Left cardiac atrium (tissue), 4 donors: ENCODE measurements at regions not wholly inside any gene's neighbourhood (a gene's known extent, or its start where the extent isn't known, plus 50 kb on each side); places are given as distances from the start of the nearest gene placed in this dataset.
A peak's percentile ranks its signal among the peaks of the same experiment; 100 is the strongest.

Experiments
- ATAC-seq, 2 donors: fragments of 200-7000 bp; cut with Tn5 transposase; one replicate each; pipeline ENCODE4 v1.9.1; 2020; ENCODE audit warnings: mild to moderate bottlenecking in 2 of 2, moderate library complexity in 2 of 2
- DNase-seq: peaks from one replicate; pipeline ENCODE4 v3.0.0-alpha.2; 2020
- intact Hi-C, 2 donors: fragments of 100-400 bp; cut with DNase I; formaldehyde crosslinking; loops; one replicate each; pipeline versions ENCODE4 v1.14.1 to v1.15.1; 2022 to 2023
- donor health status: DM: no; HTN: yes; CAD: no.
- donor health status: DM: no; HTN: yes; CAD: no; lungs with severe emphysema.
- donor health status: DM: yes; HTN: yes; CAD: no.
- donor health status: Dilated cardiomyopathy.

DNA sequence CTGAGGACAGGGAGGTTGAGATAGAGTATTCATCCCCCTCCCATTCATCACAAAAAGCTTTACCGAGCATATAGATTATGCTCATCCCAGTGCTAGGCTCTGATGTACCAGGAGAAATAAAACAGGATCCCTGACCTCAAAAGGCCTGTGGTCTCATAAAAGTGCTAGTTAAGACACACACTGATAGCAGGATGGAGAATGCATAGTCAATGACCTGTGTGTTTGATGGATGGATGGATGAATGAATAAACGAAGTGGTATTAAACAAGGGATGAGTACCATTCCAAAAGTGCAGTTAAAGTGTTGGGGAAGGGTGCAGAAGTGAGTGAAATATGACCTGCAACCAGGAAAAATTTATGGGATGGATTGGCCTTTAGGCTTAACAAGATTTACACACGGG is 133.9 kb upstream of the NUDT7 start:
- ATAC-seq, result no peak
- intact Hi-C loops, result no loop called here
- no peak for DNase-seq

DNA sequence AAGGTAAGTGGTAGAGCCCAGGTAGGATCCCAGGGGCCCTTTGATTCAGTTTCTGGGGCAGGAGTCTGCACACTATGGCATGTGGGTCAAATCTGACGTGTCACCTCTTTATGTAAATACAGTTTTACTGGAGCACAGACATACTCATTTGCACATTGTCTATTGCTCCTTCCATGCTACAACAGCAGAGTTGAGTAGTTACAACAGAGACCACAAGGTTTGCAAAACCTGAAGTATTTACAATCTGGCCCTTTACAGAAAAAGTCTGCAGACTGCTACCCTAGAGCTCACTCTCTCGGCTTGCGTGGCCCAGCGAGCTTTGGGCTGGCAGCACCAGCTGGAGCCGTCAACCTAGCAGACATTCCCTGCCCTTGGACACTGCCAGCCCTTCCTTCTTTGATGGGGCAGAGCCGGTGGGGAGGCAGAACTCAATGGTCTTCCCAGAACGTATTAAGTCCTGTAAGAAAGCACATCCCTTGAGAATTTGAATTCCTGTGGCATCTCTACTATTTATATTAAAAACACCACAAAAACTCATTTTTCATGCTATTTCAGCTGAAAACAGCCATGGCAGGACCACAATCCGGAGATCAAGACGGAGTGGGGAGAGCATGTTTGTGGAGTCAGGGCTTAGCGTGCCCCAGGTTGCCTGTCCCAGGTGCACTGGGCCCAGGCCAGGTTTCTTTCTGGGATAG is 133.1 kb upstream of the NUDT7 start:
- DNase-seq (no peak), ATAC-seq (no peak)
- intact Hi-C loops, result no loop called here

DNA sequence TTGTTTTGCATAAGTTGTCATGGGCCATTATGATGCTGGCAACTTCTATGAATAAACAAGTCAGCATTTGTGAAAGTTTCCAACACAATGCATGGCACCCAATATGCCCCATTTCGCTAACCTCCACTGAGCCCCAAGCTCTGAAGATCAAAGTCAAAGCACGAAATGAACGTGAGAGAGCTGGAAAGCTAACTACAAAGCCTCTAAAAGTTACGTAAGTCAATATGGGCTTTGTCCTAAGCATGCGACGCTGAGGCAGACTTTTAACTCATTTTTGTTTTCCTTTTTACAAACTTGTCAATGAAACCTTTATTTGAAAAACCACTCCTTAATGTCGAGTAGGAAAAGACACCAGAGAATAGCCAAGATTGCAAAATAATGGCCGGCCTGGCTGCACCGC is 131.6 kb upstream of the NUDT7 start:
- intact Hi-C loops, result no loop called here
- ATAC-seq, result no peak
- DNase-seq, result no peak

DNA sequence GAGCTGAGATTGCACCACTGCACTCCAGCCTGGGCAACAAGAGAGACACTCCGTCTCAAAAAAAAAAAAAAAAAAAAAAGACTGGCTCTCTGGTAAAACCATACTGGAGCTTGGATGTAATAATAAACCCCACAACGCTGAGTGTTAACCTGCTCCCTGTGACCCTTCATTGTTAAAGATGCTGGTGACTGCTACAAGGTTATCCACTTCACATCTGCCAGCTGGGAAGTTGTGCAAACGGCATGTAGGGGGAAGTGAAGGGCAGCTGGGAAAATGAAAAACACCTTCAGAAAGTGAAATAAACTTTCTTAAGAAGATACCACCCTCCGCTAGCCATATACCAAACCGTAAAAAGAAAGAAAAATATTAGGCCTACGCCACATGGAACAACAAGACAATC is 131.0 kb upstream of the NUDT7 start:
- intact Hi-C loops, result no loop called here
- ATAC-seq (no peak), DNase-seq (no peak)

DNA sequence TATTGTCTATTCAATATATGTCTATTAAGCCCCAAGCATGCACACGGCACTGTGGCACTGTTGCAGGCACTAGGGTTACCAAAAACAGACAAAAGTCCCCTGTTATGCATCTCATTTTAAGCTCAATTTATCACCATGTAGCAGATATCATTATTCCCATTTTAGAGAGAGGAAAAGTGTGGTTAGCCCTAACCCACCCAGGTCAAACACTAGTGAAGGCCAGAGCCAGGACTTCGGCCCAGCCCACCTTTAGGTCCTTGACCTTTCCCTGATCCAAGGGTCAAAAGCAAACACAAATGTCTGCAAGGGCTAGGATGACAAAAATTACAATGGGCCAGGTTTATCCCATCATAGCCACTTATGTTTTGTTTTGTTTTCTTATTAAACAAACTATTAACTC is 130.3 kb upstream of the NUDT7 start:
- ATAC-seq (no peak), DNase-seq (no peak)
- intact Hi-C loops, result no loop called here

DNA sequence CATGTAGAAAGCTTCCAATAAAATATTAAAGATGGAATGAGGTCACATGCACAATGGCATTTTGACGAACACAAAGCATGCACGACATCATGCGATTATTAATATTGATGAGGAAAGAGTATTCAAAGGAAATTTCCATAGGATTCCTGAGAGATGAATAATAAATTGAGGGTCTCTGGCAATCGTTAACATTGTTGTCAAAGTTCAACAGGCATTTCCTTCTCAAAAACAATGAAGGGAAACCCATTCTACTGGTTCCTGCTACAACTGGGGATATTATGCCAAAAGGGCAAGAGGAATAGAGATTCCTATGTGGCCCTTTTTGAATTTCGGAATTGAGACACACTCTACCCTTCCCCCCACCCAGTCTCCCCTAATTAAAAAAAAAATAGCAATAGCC is 128.3 kb upstream of the NUDT7 start:
- intact Hi-C loops, result no loop called here
- DNase-seq (no peak), ATAC-seq (no peak)

DNA sequence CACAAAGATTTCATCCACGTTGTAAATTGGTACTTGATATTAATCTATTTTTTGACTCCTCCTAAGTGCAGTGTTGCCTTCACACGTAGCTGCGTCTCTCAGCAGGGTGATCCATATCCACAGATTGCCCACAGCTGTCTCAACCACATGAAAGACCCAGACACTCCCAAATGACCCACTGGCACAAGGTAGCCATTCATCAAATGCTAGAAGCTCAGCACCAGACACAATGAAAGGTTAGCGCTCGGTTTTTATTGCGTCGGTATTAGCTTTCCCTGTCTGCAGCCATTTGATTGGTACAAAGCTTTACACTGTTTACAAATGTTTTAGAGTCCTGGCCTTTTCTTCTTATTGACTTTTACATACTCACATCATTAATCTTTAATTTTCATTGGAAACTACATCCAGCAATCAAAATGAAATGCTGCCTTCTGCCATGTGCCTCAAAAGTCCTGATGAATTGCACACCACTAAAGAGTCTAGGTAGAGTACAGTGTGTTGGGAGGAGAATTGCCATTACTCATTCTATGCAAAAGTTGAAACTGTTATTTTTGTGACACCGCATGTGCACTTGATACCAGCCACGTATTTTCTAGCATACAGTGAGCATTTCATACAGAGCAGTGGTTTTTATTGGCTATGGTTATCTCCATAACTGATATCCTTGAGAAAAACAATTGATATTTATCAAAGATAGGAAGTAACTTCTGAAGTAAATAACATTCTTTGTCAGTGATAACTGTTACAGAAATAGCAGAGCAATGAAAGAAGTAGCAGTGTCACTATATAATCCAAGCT is 127.3 kb upstream of the NUDT7 start:
- DNase-seq, result no peak
- intact Hi-C loops, result no loop called here
- no peak for ATAC-seq

DNA sequence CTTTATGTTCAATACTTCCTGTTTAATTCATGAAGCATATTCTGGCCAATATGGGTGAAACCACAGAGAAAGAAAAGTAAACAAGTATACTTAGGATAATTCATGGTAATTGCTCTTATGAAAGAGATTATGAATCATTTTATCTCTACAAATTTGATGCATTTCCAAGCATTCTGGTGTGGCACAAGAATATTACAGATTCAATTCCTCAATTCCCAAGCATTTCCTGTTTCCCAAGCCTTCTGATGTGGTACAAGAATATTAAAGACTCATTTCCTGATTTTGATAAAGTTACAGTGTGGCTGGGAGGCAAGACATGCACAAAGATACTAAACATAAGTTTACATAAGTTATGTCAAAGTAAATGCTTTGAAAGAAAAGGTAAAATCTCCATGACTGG is 126.1 kb upstream of the NUDT7 start:
- no peak for DNase-seq
- ATAC-seq, result no peak
- intact Hi-C loops, result no loop called here

DNA sequence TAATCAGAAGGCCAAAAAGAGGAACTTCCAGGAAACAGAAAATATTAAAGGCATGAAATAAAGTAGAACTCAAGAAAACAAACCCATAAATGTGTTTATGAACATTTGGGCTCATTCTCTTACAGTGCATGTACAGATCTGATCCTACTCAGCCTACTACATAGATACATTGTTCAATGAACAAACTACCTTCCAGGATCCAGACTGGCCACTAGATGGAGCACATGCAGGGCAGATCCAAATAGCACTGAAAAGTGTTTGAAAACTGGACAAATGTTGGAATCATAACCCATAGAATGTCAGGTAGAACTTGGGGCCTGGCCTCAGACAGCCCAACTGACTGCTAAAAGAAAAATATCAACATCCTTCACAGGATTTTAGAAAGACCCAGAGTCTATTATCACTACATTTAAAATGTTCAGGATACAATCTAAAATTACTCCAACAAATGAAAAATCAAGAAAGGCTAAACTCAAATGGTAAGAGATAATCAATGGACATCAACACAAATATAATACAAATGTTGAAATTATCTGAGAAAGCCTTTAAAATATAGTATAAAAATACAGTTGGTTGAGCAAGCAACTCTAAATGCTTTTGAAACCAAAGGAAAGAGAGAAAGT is 122.4 kb upstream of the NUDT7 start:
- ATAC-seq (no peak), DNase-seq (no peak)
- intact Hi-C loops, result no loop called here

DNA sequence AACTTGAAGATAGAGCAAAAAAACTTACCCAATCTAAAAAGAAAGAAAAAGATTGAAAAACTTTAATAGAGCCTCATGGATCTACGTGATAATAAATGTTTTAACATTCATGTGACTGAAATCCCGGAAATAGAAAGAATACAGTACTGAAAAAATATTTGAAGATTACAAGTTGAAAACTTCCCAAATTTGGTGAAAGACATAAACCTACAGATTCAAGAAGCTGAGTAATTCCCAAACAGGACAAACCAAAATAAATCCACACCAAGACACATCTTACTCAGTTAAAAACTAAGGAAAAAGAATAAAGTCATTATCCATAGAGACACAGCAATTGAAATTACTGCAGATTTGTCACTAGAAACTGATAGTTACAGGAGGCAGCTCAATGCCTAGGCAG is 121.8 kb upstream of the NUDT7 start:
- DNase-seq, result no peak
- no peak for ATAC-seq
- intact Hi-C loops, result no loop called here

DNA sequence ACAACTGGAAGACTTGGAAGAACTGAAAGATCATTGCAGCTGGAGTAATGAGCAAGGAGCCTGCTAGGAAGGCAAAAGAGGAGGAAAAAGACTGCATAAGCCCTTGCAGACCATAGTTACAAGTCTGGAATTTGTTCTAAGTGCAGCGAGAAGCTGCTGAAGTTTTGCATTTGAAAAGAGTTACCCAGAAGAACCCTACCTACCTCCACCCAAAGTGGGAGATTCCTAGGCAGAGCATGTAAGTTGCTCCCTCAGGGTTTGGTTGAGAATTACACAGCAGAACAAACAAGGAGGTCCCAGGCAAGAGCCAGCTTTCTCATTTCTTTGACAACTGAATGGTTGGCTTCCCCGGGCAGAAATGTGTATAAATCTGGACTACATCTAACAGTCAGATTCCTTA is 118.7 kb upstream of the NUDT7 start:
- intact Hi-C loops, result no loop called here
- ATAC-seq, result no peak
- no peak for DNase-seq

DNA sequence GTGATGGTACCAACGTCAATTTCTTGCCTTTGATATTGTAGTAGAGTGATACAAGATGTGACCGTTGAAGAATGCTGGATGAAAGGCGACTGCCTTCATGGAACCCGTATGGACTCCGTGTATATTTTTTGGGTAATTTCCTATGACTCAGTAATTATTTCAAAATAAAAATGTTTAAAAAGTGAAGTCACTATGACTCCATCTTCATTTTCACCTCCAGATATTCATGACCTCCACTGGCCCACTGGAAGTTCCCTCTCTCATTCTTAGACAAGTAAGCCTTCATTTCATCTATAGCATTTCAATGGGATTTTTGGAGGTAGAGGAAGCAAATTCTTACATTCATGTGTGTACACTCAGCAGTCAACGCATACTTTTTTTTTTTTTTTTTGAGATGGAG is 111.8 kb upstream of the NUDT7 start:
- DNase-seq (no peak), ATAC-seq (no peak)
- intact Hi-C loops, result no loop called here

DNA sequence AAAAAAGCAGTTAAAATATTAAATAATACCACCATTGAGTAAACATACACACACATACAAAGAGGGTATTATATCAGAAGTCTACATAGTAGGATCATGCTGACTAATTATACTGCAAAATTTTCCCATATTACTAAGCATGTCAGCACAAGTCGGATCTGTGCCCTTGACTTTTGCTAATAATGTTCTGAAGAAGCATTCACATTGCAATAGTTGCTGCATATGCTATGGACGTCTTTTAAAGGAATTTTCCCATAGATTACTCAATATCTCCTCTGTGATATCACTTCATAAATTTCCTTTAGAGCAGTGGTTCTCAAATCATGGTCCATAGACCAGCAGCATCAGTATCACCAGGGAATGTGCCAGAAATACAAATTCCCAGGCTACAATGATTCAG is 110.9 kb upstream of the NUDT7 start:
- DNase-seq (no peak), ATAC-seq (no peak)
- intact Hi-C loops, result no loop called here

DNA sequence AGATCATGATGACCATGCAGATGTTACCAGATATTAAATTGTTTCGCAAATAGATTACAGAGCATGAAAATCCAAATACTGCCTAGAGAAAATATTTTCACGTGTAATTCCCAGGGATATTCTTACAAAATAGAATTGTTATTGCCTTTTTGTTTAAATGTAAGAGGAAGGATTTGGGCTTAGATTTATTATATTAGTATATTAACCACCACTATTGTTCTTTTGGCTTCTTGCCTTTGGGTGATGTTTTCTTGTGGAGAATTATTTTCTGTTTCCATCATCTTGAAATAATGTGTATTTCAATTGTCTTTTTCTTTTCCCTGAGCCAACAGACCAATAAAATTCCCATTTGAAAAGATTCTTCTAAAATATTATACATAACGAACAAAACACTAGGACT is 109.7 kb upstream of the NUDT7 start:
- intact Hi-C loops, result no loop called here
- ATAC-seq (no peak), DNase-seq (no peak)

DNA sequence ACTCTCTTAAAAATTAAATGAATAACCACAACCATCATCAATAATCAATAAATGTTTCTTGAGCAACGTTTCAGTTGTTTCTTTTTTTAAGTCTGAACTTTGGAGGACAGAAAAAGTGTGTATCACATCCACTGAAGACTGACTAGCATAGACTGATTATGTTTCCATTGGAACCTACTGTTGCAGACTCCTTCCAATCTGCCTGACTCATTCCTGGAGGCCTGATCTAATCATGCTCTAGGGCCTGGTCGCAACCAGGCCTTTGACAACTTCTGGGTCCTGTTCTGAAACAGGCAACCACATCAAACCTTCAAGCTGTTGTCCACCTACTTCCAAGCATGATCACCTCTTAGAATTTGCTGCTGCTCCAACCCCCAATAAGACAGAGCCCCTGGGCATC is 109.2 kb upstream of the NUDT7 start:
- ATAC-seq (no peak), DNase-seq (no peak)
- intact Hi-C loops, result no loop called here

DNA sequence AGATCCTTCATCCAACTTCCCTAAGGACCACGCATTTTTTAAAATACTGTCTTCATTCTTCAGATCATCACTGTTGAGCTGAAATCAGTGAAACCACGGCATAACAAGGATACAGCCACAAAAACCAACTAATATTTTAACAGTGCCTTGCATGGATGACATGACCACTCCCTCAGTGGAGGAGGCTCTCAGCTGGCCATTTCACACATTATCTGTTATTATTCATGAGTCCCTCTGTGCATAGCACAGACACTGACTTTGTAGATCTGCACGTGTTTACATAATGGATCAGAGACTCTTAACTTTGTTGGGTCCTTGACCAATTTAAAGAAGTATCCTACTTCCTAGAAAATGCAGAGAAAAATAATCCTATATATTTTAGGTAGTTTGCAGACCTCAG is 104.8 kb upstream of the NUDT7 start:
- intact Hi-C loops, result no loop called here
- ATAC-seq (no peak), DNase-seq (no peak)

DNA sequence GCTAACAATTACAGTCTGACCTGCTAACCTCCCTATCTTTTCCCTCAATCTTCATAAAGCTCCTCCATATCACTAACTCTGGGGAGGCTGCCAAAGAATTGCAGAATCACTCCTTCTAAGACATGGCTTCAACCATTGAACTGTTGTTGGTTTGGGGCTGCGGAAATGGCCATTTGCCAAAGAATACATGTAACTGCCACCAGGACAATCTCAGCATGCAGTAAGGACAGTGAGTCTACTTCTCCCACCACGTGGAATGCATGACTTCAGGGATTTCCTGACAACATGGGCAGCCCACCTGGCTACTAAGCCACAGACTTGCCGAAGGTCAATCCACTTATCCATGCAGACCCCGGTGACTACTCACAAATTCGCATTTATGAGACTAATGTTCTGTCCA is 104.3 kb upstream of the NUDT7 start:
- intact Hi-C loops, result no loop called here
- DNase-seq (no peak), ATAC-seq (no peak)

DNA sequence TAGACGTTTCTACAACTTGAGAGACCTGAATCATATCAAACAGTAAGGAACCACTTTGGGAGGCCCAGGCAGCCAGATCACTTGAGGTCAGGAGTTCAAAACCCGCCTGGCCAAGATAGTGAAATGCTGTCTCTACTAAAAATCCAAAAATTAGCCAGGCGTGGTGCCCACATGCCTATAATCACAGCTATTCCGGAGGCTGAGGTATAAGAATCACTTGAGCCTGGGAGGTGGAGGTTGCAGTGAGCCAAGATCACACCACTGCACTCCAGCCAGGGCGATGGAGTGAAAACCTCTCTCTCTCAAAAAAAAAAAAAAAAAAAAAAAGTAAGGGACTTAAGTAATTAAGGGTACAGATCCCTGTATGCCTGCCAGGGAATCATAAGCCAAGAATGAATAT is 103.4 kb upstream of the NUDT7 start:
- ATAC-seq (no peak), DNase-seq (no peak)
- intact Hi-C loops, result no loop called here

DNA sequence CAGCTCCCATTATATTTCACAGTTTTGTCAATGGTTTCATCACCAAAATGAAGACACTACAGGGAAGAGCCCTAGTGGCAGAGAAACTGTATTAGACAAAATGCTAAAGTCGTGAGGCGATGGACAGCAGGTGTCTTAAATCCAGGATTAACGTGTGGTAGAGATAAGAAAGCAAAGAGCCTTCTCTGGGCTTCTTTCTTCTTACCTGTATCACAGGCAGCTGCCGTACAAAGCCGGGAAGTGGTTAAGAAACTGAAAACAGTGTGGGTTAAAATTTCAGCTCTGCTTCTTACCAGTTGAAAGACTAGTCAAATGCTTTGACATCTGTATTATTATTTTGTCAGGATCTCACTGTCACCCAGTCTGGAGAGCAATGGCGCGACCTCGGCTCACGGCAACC is 98.2 kb upstream of the NUDT7 start:
- intact Hi-C loops, result no loop called here
- ATAC-seq, result no peak
- no peak for DNase-seq

DNA sequence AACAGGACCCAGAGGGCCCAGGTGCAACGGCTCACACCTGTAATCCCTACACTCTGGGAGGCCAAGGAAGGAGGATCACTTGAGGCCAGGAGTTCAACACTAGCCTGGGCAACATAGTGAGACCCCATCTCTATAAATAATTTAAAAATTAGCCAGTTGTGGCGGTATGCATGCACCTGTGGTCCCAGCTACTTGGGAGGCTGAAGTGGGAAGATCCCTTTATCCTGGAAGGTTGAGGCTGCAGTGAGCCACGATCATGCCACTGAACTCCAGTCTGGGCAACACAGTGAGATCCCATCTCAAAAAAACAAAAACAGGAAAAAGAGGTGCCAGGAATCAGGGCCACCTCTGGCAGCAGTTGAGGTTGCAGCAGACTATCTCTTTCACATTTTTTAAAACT is 85.7 kb upstream of the NUDT7 start:
- ATAC-seq (no peak), DNase-seq (no peak)
- intact Hi-C loops, result no loop called here

DNA sequence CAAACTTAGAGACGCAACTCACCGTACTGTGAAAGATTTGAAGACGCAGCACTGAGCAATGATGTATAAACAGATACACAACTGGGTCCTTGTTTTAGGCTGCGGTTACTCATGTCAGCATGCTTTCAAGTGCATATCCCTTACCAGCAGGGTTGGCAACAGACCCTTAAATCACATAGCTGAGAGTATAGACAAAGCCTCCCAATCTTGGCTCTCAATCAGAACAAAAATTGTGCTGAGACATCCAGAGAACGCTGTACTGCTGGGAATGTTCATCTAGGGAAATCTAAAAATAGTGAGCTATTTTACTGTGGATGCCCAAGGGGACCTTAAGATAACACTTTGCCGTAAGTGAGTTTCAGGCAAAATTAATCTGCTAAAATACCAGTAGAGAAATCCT is 84.4 kb upstream of the NUDT7 start:
- peak in 1 of 2 donors; percentile 70 for ATAC-seq
- no peak for DNase-seq
- intact Hi-C loops, result no loop called here
